ENCODE measurements at regions not wholly inside any gene's neighbourhood (a gene's known extent, or its start where the extent isn't known, plus 50 kb on each side); places are given as distances from the start of the nearest gene placed in this dataset.

DNA sequence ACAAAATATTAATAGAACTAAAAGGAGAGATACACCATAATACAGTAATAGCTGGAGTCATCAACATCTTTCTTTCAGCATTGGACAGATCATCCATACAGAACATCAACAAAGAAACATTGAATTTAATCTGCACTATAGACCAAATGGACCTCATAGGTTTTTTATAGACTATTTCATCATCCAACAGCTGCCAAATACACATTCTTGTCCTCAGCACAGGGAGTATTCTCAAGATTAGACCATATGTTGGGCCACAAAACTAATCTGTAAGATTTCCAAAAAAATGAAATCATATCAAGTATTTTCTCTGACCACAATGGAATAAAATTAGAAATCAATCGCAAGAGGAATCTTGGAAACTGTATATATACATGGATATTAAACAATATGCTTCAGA lies 86.9 kb downstream of the FSCB start:
- TF ChIP-seq, protein P1, sequence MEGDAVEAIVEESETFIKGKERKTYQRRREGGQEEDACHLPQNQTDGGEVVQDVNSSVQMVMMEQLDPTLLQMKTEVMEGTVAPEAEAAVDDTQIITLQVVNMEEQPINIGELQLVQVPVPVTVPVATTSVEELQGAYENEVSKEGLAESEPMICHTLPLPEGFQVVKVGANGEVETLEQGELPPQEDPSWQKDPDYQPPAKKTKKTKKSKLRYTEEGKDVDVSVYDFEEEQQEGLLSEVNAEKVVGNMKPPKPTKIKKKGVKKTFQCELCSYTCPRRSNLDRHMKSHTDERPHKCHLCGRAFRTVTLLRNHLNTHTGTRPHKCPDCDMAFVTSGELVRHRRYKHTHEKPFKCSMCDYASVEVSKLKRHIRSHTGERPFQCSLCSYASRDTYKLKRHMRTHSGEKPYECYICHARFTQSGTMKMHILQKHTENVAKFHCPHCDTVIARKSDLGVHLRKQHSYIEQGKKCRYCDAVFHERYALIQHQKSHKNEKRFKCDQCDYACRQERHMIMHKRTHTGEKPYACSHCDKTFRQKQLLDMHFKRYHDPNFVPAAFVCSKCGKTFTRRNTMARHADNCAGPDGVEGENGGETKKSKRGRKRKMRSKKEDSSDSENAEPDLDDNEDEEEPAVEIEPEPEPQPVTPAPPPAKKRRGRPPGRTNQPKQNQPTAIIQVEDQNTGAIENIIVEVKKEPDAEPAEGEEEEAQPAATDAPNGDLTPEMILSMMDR (IDR thresholded peaks at IDR 0.05 in 8 of 11, conservative IDR thresholded peaks at IDR 0.05 in 3 of 11): no peak
- TF ChIP-seq POLR2A (IDR thresholded peaks at IDR 0.05): no peak

All from spleen (tissue), 7 donors.